ENCODE measurements at regions not wholly inside any gene's neighbourhood (a gene's known extent, or its start where the extent isn't known, plus 50 kb on each side); places are given as distances from the start of the nearest gene placed in this dataset. TPM values are rescaled to one million over a fixed set of nuclear protein-coding genes. Genes with fewer than 3 reads are reported as not detected.

- ChIA-PET SMC1A (ENCODE audit: uncharacterized antibody, unreplicated experiment) (interaction anchor here (1.5 kb wide), 1 partner anchor 14 kb away, joined by 3 read pairs; no protein-coding TSS in a partner anchor), RAD21 (ENCODE audit: unreplicated experiment) (no interaction called here), CTCF (no interaction called here), POLR2A (no interaction called here)
- Histone ChIP-seq H3K9me3 (replicated peaks; ENCODE audit: control insufficient read depth, insufficient read depth, low read length) (no peaks in the 10 kb centered on the region), H3K9ac (ENCODE audit: control insufficient read depth, insufficient read depth, low read length) (no peak overlapping the region), H3K4me2 (ENCODE audit: control insufficient read depth, insufficient read depth) (no peak overlapping the region), H3K36me3 (ENCODE audit: control insufficient read depth in 2 of 2, insufficient read depth in 2 of 2, low read length in 1 of 2) (no peaks in the 10 kb centered on the region), H2AFZ (ENCODE audit: control insufficient read depth, low read depth, low read length) (no peak overlapping the region), H3K79me2 (ENCODE audit: control insufficient read depth, insufficient read depth, low read length) (no peaks in the 10 kb centered on the region), H4K20me1 (ENCODE audit: control insufficient read depth, insufficient read depth) (no peaks in the 10 kb centered on the region), H3K4me3 (no peak overlapping the region), H3K4me1 (ENCODE audit: control insufficient read depth, insufficient read depth, low read length) (no peaks in the 10 kb centered on the region), H3K27me3 (replicated peaks in 1 of 2; ENCODE audit: control insufficient read depth in 2 of 2, insufficient read depth in 2 of 2, low read length in 1 of 2) (no peaks in the 10 kb centered on the region), H3K27ac (ENCODE audit: control insufficient read depth, insufficient read depth) (no peak overlapping the region)
- 87% methylated on average over 1 of the region's 1 CpG for WGBS (ENCODE audit: insufficient coverage, insufficient replicate concordance, low lambda C conversion rate, missing lambda C conversion rate)
- no TSS peak for BruUV-seq (replicated peaks)
- intact Hi-C loops (cut with micrococcal nuclease; ENCODE audit: unreplicated experiment): no loop called here
- TF ChIP-seq BCL11A (IDR thresholded peaks at IDR 0.05; ENCODE audit: low read depth, low read length): no peak
- FAIRE-seq: no peak
- no peak for DNase-seq (ENCODE audit: low read depth, low spot score)
- in situ Hi-C loops (cut with MboI): no loop called here
- ATAC-seq: no peak
These were observed 53.6 kb upstream of the KIF16B start for GRCh38 chr20:16626849-16627248.

GRCh38 chr20:16624106-16624505, 50.9 kb upstream of the KIF16B start:
- intact Hi-C loops (cut with micrococcal nuclease; ENCODE audit: unreplicated experiment): no loop called here
- in situ Hi-C loops (cut with MboI): no loop called here
- FAIRE-seq (no peak), ATAC-seq (no peak), DNase-seq (ENCODE audit: low read depth, low spot score) (no peak)
- TF ChIP-seq IKZF2 (IDR thresholded peaks at IDR 0.05) (no peak), PRDM15 (CRISPR knock-in tag; IDR thresholded peaks at IDR 0.05) (no peak), CBX5 (IDR thresholded peaks at IDR 0.05; ENCODE audit: low read depth) (no peak), MYB (IDR thresholded peaks at IDR 0.05; ENCODE audit: borderline replicate concordance, low read depth, low read length) (no peak)
- Histone ChIP-seq H3K4me2 (ENCODE audit: control insufficient read depth, insufficient read depth) (no peak overlapping the region), H3K9me3 (replicated peaks; ENCODE audit: control insufficient read depth, insufficient read depth, low read length) (no peaks in the 10 kb centered on the region), H3K9ac (ENCODE audit: control insufficient read depth, insufficient read depth, low read length) (no peak overlapping the region), H4K20me1 (ENCODE audit: control insufficient read depth, insufficient read depth) (no peaks in the 10 kb centered on the region), H2AFZ (ENCODE audit: control insufficient read depth, low read depth, low read length) (no peak overlapping the region), H3K27me3 (replicated peaks in 1 of 2; ENCODE audit: control insufficient read depth in 2 of 2, insufficient read depth in 2 of 2, low read length in 1 of 2) (no peaks in the 10 kb centered on the region), H3K79me2 (ENCODE audit: control insufficient read depth, insufficient read depth, low read length) (no peaks in the 10 kb centered on the region), H3K4me1 (ENCODE audit: control insufficient read depth, insufficient read depth, low read length) (no peaks in the 10 kb centered on the region), H3K4me3 (no peak overlapping the region), H3K36me3 (ENCODE audit: control insufficient read depth in 2 of 2, insufficient read depth in 2 of 2, low read length in 1 of 2) (no peaks in the 10 kb centered on the region), H3K27ac (ENCODE audit: control insufficient read depth, insufficient read depth) (no peak overlapping the region)
- POLR2A ChIA-PET: no interaction called here
- 0% methylated on average over 1 of the region's 1 CpG for WGBS (ENCODE audit: insufficient coverage, insufficient replicate concordance, low lambda C conversion rate, missing lambda C conversion rate)
- BruUV-seq (replicated peaks): no TSS peak
- CTCF ChIA-PET: no interaction called here
- SMC1A ChIA-PET (ENCODE audit: uncharacterized antibody, unreplicated experiment): no interaction called here
- RAD21 ChIA-PET (ENCODE audit: unreplicated experiment): no interaction called here

Small RNA genes in the stretch of these regions (small RNA-seq; reads per million reads assigned to genes)
- not detected for gene RF00019
